GM19035 (cell line): ENCODE measurements at regions not wholly inside any gene's neighbourhood (a gene's known extent, or its start where the extent isn't known, plus 50 kb on each side); places are given as distances from the start of the nearest gene placed in this dataset.
"Not testable (repeated sequence)": the region's sequence is repeated elsewhere in the genome, so short reads cannot be mapped to it uniquely, and the experiment has no call there.

Experiments used
- ATAC-seq: cut with Tn5 transposase; IDR thresholded peaks from one replicate; pipeline ENCODE4 v1.9.1; 2021; ENCODE audit not compliant: unreplicated experiment

DNA sequence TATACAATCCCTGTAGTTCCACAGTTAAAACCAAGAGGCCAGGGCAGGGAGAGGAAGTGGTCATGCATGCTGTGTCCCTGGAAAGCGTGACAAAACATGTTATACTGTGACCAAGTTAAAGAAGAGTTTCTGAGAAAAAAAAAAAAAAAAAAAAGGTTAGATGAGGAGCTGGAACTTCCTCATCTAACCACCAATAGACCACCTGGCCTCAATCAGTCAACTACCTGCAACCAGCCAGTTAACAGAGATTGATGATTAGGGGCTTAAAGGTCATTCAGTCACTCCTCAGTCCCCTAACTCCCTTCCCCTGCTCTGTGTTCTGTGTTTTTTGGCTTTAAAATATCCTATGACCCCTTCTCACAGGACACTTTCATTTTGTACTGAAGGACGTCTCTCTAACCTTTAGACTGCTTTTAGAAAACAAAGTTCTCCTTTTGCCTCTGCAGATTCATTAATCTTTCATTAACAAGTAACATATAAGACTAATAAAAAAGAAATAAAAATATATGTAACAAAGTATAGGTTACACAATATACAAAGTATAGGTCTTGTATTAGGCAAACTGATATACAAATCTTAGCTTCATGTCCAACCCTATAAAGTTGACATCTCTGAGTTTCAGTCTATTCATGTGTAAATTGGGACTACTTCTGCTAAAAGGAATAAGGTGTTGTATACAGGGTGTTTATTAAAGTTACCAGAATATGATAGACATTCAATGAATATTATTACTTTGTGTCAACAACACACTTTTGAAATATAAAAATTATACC lies 179.1 kb upstream of the NDST4 start:
- no peak for ATAC-seq

DNA sequence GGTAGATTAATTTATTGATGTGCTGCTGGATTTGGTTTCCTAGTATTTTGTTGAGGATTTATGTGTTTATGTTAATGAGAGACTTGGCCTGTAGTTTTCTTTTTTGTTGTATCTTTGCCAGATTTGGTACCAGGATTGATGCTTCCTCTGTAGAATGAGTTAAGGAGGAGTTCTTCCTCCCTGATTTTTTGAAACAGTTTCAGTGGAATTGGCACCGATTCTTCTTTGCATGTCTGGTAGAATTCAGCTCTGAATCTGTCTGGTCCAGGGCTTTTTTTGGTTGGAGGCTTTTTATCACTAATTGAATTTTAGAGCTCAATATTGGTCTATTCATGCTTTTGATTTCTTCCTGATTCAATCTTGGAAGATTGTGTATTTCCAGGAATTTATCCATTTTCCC lies 174.0 kb upstream of the NDST4 start:
- no peak for ATAC-seq

DNA sequence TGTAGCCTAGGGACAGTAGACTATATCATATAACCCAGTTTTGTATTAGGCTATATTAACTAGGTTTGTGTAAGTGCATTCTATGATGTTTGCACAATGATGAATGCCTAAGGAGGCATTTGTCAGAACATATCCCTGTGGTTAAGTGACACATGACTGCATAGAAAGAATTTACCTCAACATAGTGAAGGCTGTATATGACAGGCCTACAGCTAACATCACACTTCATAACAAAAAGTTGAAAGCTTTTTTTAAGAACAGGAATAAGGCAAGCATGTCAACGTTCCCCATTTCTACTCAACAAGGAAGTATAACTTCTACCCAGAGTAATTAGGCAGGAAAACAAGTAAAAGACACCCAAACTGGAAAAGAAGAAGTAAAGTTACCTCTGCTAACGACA lies 165.9 kb upstream of the NDST4 start:
- ATAC-seq, result no peak

DNA sequence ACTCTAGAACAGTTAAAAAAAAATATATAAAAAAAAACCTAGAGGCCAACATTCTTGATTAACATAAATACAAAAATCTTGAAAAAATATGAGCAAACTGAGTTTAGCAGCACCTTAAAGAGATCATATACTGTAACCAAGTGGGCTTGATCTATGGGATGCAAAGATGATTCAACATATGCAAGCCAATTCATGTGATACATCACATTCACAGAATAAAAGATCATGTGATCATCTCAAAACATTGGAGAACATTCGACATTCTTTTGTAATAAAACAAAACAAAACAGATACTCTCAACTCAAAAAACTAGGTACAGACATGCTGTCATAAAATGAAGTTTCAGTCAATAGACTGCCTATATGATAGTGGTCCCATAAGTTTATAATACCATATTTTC lies 165.4 kb upstream of the NDST4 start:
- no peak for ATAC-seq

DNA sequence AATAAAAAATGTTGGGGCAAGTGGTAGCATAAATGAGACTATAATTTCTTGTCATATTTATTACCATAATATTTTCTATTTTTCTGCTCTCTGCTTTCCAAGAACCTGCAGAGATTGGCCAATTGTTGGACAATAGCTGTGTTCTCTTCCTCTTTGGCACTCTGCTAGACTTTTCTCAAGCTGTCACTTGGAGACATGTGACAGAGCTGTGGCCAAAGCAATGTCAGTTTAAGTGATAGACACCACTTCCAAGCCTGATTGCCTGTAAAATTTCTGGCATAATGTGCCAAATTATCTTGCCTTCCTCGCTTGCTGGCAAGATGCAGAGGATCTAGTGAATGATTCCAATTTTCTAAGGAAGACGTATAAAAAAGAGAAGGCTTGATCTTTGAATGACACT lies 162.2 kb upstream of the NDST4 start:
- ATAC-seq, result no peak

DNA sequence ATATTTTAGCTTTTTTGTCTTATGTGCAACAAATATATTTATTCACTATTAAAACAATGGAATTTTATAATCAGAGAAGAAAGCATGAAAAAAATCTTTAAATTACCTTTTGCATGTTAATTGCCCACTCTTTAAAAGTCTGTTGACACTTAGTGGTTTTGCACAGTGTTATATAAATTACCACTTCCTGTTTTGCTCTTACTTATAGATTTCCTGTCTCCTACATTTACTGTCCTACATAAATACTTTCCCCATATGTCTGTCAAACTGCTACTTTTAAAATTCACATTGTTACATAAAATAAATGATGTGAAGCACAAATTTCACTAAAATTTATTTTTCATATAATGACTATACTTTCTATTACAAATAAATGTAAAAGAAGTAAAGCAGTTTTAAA lies 161.1 kb upstream of the NDST4 start:
- ATAC-seq, result peak; percentile 71

DNA sequence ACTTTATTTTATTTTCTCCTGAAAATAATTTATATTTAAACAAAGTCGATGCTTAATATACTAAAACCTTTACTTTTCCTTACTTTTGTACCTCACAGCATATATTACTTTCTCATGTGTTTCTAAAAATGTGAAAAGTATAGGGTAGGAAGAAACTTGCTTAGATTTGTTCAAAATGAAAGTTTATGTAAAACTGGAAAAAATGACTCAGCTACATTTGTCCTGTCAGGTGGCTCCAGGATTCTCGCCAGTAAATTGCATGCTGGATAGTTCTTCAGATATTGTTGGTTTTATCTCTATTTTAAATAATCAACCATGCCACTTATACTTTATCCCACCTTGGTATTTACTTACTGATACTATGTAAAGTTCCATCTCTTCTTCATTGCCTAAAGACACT lies 159.2 kb upstream of the NDST4 start:
- no peak for ATAC-seq

DNA sequence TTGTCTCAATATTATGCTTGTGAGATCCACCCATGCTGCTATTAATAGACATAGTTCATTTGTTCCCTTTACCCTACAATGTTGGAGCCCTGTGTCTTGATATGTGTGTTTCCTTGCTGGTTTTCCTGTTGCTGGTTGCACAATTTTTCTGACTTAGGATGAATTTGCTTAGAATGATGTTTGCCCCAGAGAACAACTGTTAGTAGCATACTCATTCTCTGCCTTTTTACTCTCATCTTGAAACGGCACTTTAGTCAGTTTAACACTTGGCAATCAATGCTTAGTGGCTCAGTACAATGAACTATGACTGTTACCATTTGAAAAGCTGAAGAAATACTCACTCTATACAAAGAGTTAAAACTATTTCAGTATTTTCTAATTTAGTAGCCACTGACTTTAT lies 158.8 kb upstream of the NDST4 start:
- peak; percentile 61 for ATAC-seq

DNA sequence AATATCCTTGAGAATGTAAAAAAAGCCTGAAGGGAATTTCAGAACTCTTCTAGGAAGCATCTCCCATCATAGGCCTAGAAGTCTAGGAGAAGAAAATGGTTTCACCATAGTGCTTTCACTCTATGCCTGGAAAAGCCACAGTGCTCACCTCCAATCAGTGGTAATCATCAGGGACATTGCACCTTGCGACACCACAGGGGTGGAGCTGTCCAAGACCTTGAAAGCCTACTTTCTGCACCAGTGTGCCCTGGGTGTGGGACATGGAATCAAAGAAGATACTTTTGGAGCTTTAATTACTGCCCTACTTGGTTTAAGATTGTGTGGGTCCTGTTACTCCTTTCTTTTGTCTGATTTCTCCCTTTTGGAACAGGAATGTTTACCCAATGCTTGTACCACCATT lies 146.8 kb upstream of the NDST4 start:
- ATAC-seq, result no peak

DNA sequence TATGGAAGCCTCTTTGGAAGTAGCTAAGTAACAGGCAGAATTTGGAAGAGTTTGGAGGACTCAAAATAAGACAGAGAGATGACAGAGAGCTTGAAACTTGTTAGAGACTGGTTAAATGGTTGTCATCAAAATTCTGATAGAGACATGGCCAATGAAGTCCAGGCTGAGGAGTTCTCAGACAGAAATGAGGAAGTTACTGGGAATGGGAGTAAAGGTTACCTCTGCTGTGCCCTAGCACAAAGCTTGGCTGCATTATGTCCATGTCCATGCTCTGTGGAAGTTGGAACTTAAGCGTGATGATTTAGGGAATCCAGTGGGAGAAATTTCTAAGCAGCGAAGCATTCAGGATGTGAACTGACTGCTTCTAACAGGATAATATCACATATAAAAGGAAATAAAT lies 146.2 kb upstream of the NDST4 start:
- ATAC-seq, result no peak

DNA sequence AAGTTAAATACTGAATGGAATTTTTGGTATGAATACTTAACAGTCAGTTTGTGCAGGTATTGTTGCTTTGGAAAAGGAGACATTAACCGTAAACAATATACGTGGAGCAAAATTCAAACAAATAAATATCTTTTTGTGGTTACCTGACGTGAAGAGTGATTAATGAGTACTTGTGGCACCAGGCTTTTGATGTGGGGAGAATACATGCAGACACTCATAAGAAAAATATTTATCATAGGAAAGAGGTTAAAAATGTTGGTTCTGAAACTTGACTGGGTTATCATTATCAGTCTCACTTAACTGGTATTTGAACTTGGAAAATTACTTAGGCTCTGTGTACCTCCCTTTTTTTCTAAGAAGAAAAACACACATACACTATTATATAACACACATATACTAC lies 136.4 kb upstream of the NDST4 start:
- ATAC-seq, result no peak

DNA sequence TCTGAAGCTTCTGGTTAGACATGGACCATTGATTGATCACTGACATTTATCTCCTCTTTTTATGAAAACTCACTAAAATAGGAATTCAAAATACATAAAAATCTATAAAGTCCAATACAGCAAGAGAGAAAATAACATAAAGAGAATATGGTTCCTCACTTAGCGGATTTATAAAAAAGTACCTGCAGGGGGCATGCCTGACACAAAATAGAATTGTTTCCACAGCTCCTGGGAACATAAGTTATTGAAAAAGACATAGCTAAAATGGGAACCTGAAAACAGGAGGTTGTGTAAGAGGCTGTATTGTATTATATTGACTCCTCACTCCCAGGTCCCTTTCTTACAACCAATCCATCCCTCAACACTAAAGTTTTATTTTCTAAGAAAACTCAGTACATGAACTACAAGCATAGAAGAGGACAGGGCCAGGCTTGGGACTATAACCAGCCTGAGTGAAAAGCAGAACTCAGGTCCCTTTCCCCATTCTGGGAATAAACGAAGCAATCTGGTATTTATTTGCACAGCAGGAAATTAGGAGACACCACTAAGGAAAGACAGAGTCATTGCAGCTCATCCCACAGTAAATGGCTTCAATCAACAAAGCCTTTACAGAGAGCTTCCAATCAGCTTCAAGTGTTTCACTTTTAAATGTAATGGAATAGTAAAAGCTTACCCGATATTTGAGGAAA lies 121.1 kb upstream of the NDST4 start:
- peak; percentile 81 for ATAC-seq

DNA sequence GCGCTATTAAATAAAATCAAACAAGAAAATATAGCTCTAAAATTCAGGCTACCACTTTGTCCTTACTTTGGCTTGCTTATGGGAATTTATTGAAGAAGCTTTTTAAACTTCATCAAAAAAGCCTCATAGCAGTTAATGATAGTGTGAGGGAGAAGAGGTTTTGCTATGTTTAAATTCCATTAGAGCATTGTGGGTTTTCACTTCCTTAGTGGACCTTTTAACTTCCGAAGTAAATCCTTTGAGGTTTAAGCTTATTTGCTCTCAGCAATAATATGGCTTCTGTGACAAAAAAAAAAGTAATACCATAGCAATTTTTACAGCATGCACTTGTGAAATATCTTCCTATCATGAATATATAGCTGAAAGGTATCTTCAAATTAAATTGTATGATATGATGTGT lies 120.2 kb upstream of the NDST4 start:
- no peak for ATAC-seq

DNA sequence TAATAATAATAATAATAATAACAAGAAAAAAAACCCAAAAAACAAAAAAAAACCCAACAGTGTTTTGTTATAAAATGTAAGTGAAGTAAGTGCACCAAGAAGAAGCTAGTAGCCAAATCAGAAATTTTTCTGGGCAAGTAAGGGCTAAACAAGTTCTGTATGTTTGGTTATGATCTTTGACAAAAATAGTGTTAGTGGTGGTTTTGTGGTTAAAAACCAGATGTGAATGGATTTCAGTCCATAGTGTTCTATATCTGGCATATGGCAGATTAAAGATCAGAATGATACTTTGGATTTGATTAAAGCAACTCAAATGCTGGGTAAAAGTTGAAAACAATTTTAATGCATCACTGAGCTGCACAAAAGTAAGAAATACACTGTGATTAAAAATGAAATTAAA lies 116.5 kb upstream of the NDST4 start:
- ATAC-seq, result no peak

DNA sequence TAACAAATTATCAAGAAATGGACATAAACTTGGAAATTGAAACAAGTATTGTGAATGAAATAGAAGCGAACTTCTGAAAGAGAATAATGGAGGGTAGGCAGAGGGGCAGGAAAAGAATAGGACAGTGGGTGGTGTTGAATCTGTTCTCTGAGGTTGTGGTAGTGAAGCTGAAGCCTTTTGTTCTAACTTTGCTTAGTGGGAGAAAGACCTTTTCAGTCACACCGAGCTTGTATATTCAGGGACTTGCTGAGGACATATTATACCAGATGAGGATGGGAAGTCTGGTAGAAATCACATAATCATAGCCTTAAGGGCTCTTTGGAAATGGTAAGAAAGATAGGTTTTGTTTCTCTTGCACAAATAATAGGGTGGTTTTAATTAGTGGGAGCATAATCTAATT lies 115.4 kb upstream of the NDST4 start:
- no peak for ATAC-seq

DNA sequence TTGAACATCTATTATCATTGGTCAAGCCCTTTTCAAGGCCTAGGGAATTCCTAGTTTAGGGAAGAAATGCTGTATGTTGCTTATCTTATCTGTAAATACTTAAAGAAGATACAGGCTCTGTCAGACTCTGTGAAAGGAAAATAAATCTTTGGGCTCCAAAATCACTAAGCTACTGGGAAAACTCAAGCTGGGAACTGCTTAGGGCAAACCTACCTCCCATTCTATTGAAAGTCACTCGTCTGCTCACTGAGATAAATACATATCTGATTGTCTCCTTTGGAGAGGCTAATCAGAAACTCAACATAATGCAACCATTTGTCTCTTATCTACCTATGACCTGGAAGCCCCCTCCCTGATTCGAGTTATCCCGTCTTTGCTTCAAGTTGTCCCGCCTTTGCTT lies 108.6 kb upstream of the NDST4 start:
- no peak for ATAC-seq

DNA sequence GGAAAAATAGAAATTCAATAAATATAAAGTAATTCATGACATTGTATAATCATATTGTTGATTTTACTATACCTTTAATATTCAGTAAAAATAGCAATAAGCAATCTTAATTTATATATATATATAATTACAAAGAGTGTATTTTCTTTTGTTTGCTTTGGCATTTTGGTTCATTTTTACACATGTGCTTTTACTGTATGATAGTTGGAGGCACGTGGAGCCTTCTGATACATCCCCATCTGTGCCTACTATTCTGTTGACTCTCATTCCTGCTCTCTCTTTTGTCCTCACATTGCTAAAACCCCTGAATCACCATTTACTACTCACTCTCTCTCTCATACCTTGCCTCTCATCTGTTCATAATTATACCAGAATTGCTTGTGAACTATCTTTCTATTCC lies 106.4 kb upstream of the NDST4 start:
- ATAC-seq, result no peak

DNA sequence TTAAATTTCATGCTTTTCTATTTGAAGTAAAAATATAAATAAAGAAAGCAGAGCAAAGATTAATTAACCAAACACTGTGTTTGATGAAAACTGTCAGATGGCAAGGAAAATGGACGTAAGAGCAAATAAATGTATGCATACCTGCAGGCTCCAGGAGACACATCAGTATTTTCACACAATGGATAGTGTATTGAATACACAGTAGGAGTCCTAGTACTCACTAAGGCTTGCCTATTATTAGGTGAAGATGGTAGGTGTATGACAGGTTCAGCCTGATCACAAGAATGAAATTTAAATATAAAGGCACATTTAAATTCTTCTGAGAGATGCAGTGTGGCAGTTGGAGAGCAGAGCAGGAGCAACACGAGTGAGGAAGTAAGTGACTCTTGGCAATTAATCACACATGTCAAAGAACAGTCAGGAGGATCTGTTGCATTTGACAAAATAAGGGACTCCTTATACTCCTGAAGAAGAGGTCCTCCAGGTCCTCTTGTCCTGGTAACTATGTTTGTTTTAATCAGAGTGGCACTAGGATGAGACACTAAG lies 106.0 kb upstream of the NDST4 start:
- no peak for ATAC-seq

DNA sequence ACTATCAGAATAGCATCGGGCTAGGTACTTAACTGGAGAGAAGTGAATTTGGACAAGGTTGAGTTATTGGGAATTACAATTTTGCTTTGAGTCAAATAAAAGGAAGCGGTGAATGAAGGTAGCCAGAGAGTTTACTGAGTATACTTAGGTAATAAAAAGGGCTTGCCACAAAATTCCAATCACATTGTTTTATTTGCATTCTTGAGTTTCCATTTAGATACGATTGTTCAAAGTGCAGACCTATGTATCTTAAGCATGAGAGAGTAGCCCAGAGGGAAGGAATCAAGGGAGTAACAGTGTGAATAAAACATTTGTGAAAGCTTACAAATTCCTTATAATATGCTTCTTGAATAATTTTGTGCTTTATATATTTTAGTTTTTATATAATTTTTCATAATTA lies 102.5 kb upstream of the NDST4 start:
- no peak for ATAC-seq

DNA sequence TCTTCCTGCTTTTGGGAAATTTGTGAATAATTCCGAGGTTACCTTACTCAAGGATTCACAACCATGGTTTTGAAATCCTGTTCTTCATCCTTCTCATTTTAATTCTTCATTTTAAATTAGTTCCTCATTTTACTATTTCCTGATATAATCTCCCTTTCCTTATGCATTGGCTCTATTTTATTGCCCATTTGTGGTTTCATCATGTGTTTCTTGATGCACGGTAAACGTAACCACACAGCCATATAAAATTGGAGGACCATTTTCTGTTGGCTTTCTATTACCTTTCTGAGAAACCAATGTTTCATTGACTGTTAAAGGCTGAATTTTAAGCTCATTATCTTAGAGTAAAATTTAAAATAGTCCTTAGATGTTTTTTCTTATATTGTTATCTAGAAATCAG lies 100.3 kb upstream of the NDST4 start:
- ATAC-seq, result no peak

DNA sequence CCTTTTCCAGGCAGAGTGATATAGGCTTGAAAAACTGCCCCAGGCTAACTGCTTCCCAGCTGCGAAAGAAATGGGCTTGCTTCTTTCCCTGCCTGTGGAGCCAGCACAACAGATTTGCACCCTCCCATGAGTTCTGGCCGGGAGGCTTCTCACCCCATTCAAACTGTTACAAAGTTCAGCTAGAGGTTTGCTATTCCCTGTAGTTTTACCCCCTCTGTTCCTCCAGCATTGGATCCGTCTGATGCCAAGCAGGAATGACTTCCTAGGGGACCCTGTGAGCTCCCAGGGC lies 87.6 kb upstream of the NDST4 start:
- no peak for ATAC-seq

DNA sequence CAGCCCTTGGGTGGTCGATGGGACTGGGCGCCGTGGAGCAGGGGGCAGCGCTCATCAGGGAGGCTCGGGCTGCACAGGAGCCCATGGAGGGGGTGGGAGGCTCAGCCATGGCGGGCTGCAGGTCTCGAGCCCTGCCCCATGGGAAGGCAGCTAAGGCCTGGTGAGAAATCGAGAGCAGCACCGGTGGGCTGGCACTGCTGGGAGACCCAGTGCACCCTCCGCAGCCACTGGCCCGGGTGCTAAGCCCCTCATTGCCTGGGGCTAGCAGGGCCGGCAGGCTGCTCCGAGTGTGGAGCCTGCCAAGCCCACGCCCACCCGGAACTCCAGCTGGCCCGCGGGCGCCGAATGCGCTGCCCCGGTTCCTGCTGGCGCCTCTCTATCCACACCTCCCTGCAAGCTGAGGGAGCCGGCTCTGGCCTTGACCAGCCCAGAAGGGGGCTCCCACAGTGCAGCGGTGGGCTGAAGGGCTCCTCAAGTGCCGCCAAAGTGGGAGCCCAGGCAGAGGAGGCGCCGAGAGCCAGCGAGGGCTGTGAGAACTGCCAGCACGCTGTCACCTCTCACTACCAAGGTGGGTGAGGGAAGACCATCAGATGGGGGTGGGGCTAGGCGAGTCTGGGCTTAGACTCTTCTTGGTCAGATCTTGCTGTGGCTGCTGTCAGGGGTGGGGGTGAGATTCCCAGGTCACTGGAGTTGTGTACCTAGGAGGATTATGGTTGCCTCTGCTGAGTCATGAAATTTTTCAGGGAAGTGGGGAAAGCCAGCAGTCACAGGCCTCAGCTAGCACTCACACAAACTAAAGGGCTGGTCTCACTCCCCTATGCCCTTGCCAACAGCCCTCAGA lies 87.0 kb upstream of the NDST4 start:
- not testable (repeated sequence) for ATAC-seq
